ENCODE measurements at regions not wholly inside any gene's neighbourhood (a gene's known extent, or its start where the extent isn't known, plus 50 kb on each side); places are given as distances from the start of the nearest gene placed in this dataset.

GRCh38 chr15:26082221-26083109 lies 219.3 kb upstream of the ATP10A start:
- peak; percentile 95 to 97 for DNase-seq
- Histone ChIP-seq H3K27ac (peak overlapping the region; percentile 87), H3K4me1 (peaks cover 5% of the 10 kb centered on the region), H3K9me3 (no peaks in the 10 kb centered on the region), H3K4me3 (peak overlapping the region; percentile 78), H3K27me3 (ENCODE audit: insufficient read depth in 3 of 3, low read length in 2 of 3) (no peaks in the 10 kb centered on the region), H3K36me3 (ENCODE audit: insufficient read depth in 1 of 2, low read depth in 1 of 2) (no peaks in the 10 kb centered on the region)
- TF ChIP-seq CTCF (IDR thresholded peaks at IDR 0.05) = no peak
- intact Hi-C loops (cut with DNase I) = no loop called here
- WGBS, 3 donors = 0 to 1% (median 1%) methylated on average over 48 of the region's 48 CpGs
- ATAC-seq = peak; percentile 99 to 100 (median 100)

DNA sequence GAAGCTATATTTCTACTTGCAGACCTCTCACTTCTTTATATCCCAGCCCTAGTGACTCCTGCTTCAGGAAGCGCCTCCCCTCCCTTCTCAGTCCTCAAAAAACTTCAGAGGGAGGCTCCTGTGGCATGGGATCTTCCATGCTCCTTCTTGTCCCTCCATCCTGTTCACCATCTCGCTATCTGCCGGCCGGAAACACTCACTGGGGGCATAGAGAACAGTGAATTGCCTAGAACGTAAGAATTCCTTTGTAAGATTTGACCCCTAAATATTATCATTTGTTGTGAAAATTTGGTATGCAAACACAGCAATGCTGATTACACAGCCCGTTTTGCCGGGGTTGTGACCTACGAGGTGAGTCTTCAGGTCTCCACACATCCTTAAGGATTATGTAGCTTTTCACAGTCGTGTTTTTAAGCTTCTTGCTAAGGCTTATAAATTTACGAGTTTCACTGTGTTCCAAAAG lies 218.7 kb upstream of the ATP10A start:
- Histone ChIP-seq H3K27ac (no peak overlapping the region), H3K4me3 (peak overlapping the region; percentile 78), H3K4me1 (peaks cover 5% of the 10 kb centered on the region), H3K36me3 (ENCODE audit: insufficient read depth in 1 of 2, low read depth in 1 of 2) (no peaks in the 10 kb centered on the region), H3K27me3 (ENCODE audit: insufficient read depth in 3 of 3, low read length in 2 of 3) (no peaks in the 10 kb centered on the region), H3K9me3 (no peaks in the 10 kb centered on the region)
- TF ChIP-seq CTCF (IDR thresholded peaks at IDR 0.05) = no peak
- DNase-seq (no peak), ATAC-seq (peak in 2 of 4 donors; percentile 7 to 18)
- 22 to 32% (median 24%) methylated on average over 10 of the region's 10 CpGs for WGBS, 3 donors
- intact Hi-C loops (cut with DNase I) = no loop called here

DNA sequence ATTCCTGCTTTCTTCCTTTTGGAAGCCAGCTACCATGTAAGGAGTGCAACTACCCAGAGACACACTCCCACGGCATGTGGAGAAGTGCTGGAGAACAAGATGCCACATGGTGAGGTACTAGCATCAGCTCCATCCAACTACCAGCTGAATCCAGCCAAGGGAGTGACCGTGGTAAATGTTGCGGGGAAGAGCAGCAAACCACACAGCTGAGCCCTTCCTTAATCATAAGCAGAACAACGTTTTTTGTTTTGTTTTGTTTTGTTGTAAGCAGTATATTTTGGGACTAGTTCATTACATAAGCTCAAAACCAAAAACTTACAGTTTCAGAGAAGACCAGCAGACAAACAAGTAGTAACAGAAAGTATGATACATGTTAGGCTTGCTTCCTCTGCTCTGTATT lies 212.6 kb upstream of the ATP10A start:
- no peak overlapping the region for H3K4me3 ChIP-seq

GRCh38 chr15:26073430-26074333 lies 210.6 kb upstream of the ATP10A start:
- peaks cover 0 to 5% (median 0%) of the 10 kb centered on the region in 3 donors for H3K27me3 ChIP-seq (ENCODE audit: insufficient read depth in 3 of 3, low read length in 2 of 3)
- H3K27ac ChIP-seq = no peak overlapping the region
- no peak overlapping the region for H3K4me3 ChIP-seq
- no peak for TF ChIP-seq CTCF (IDR thresholded peaks at IDR 0.05)
- no peaks in the 10 kb centered on the region for H3K9me3 ChIP-seq
- intact Hi-C loops (cut with DNase I) = no loop called here
- no peak for ATAC-seq
- no peaks in the 10 kb centered on the region for H3K36me3 ChIP-seq (ENCODE audit: insufficient read depth in 1 of 2, low read depth in 1 of 2)
- 65 to 76% (median 75%) methylated on average over 6 of the region's 6 CpGs for WGBS, 3 donors
- no peaks in the 10 kb centered on the region for H3K4me1 ChIP-seq
- DNase-seq = no peak

More for the DNA sequence above, 212.6 kb upstream of the ATP10A start:
- Histone ChIP-seq H3K27ac (no peak overlapping the region), H3K36me3 (ENCODE audit: insufficient read depth in 1 of 2, low read depth in 1 of 2) (no peaks in the 10 kb centered on the region), H3K4me1 (no peaks in the 10 kb centered on the region), H3K27me3 (ENCODE audit: insufficient read depth in 3 of 3, low read length in 2 of 3) (peaks cover 0 to 5% (median 0%) of the 10 kb centered on the region in 3 donors), H3K9me3 (no peaks in the 10 kb centered on the region)
- ATAC-seq = no peak
- no peak for TF ChIP-seq CTCF (IDR thresholded peaks at IDR 0.05)
- WGBS, 3 donors = 81 to 83% (median 81%) methylated on average over 4 of the region's 4 CpGs
- intact Hi-C loops (cut with DNase I) = no loop called here
- no peak for DNase-seq

Data from psoas muscle (tissue), 7 donors.